DMS53 treated with DMSO at 0.1 percent for 48 hours (cell line): ENCODE measurements at regions not wholly inside any gene's neighbourhood (a gene's known extent, or its start where the extent isn't known, plus 50 kb on each side); places are given as distances from the start of the nearest gene placed in this dataset.

ENCODE experiments used
- DNase-seq: peaks from one replicate; lab custom pipeline; 2025; ENCODE audit not compliant: unreplicated experiment; lab: John Stamatoyannopoulos, UW

DNA sequence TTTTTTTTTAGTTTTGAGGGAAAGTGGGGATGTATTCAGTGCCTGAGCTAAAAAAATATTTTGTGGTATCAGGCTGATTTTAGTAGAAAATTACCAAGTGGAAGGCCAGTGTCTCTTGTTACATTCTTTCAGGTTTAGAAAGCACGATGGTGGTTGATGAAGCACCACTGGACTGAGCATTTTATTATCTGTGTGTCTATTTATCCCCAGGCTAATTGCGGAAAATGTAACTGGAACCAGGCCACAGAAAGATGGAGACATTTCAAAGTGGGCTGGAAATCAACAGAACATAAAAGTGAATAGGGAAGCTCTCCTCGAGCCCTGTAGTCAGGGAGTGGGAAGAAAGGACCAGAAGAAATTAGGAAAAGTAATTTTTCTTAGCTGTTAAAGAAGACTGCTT lies 261.0 kb downstream of the STK31 start:
- no peak for DNase-seq

DNA sequence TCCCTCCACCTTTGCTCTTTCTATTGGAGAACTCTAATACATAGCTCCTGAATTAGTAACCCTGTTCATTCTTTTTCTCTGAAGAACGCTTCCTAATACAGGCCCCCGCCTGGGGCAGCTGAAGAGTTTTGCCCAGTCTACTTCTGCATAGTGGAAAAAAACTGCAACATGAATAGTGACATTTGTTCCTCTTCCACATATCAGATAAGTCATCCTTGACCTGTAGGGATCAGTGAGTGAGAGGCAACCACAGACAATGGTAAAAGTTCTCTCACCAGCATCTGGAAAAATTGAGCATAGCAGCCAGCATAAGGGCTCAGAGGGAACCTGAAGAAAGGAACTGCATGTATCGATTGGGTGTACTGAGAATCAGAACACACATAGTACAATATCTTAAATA lies 262.0 kb downstream of the STK31 start:
- no peak for DNase-seq

DNA sequence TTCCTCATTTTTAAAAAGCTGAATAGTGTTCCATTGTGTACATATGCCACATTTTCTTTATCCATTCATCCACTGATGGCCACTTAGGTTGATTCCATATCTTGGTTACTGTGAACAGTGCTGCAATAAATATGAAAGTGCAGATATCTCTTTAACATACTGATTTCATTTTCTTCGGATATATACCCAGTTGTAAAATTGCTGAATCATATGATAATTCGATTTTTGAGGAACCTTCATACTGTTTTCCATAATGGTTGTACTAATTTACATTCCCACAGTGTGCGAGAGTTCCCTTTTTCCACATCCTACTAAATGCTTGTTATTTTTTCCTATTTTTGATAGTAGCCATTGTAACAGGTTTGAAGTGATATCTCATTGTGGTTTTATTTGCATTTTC lies 263.2 kb downstream of the STK31 start:
- DNase-seq: no peak

DNA sequence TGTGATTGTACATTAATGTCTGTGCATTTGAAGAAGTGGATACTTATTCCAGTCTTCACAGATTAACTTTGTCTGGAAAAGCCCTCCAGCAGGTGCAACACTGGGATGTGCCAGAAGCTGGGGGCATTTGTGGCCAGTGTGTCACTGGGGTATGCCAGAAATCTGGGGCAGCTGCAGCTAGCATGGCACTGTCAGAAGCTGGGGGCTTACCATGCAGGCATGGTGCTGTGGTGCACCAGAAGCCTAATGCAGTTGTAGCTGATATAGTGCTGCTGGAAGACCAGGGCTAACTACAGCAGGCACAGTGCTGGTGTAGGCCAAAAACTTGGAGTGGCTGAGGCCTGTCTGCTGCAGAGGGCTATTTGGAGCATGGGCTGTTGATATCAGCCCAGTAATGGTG lies 270.1 kb downstream of the STK31 start:
- DNase-seq: no peak

DNA sequence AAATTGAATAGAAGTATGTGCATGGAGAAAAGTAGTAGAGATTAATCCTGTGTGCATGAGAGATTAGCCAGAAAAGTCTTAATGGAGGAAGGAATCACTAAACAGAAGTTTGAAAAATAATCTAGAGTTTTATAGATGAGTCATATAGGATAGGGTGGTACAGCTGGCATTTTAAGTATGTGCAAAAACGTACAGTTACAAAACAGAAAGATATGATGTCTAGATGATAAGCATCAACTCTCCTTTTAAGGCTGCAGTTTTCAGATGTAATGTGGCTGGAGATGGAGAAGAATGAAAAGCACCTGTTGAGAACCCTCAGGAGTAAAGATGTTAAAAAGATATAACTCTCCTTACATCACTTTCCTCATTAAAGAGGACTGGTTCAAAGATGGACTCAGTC lies 271.3 kb downstream of the STK31 start:
- DNase-seq: no peak

DNA sequence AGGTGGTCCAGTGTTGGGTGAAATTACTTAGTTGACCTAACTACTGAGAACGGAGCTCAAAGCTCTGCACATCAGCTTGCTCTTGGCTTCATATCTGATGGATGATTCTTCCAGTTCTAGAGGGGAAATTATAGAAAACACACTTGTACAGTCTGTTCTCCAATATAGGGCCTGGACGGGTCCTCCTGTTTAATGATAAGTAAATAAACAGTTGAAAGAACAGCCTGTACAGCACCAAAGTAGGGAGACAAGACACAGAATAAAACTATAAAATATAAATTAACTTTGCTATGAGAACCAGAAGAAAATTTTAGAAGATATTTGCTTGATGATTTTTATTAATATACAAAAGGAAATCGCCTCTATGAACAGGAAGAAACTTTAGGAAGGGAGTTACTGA lies 271.7 kb downstream of the STK31 start:
- DNase-seq: no peak

DNA sequence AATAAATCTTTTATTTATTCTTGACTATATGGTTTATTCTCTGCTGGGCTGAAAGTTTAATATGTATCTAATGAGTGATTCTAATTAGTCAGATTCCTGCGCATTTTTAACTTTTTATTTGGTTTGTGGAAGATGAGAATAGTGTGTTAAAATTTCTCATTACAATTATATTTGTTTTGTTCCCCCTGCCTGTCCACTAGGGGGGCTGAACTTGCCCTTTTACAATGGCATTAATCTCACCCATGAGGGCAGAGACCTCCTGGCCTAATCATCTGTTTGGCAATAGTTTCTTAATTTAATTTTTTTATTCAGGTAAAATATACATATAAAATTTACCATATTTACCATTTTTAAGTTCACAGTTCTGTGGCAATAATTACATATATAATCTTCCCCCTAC lies 278.5 kb upstream of the NPY start:
- no peak for DNase-seq

DNA sequence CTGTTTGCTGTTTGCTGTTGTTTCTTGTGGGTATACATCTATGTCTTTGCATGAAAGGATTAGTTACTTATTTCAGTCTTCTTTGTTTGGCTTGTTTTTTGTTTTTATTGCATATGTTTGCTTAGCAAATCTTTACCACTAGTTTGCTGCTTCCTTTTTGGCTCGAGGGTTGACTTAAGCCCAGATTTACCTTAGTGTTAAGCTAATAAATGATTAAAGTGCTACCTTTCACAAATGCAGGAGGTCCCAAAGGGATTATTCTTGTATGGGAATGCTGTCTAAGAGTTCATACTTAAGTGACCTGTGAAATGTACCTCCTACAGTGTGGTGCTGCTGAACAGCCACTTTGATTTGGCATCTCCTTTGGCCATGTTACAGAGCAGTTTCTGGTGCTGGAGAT lies 273.5 kb upstream of the NPY start:
- DNase-seq: no peak

DNA sequence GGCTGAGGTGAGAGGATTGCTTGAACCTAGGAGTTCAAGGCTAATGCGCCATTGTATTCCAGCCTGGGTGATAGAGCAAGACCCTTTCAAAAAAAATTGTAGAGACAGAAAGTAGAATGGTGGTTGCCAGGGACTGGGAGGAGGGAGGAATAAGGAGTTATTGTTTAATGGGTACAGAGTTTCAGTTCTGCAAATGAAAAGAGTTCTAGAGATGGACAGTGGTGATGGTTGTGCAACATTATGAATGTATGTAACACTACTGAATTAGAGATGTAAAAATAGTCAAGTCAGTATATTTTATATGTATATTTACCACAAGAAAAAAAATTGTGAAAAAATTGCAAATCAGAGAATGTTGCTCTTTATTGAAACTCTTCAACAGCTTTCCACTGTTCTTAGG lies 266.5 kb upstream of the NPY start:
- DNase-seq: no peak

DNA sequence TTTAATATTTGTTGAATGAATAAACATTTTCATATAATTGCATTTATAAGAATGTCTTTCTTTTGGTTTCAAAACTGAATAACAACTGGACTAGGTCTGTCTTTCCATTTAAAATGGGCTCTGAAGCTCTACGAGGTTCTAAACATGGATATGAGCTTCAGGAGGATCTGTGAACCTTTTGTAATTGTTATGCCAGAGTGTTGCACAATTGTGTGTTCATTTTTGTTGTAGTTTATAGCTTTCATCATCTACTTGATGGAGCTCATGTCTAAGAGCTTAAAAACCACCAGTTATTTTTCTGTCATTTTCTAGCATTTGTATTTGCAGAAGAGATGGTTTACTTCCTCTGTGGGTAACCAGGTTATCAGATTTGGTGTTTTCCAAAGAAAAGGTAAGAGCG lies 265.7 kb upstream of the NPY start:
- no peak for DNase-seq

DNA sequence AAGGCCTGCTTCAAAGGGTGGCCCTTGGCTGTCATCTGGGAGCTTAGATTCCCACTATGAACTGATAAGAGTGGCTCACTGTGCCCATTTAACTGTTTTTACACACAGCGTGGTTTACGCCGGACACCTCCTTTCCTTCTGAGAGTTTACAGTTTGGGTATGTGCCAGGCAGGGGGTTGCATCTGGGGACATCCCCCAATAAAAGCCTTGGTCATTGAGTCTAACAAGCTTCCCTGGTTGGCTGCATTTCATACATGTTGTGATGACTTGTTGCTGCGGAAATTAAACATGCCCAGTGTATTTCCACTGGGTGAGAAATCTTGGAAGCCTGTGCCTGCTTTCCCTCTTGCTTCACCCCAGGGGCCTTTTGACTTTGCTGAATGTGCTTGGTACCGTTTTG lies 264.1 kb upstream of the NPY start:
- DNase-seq: no peak

DNA sequence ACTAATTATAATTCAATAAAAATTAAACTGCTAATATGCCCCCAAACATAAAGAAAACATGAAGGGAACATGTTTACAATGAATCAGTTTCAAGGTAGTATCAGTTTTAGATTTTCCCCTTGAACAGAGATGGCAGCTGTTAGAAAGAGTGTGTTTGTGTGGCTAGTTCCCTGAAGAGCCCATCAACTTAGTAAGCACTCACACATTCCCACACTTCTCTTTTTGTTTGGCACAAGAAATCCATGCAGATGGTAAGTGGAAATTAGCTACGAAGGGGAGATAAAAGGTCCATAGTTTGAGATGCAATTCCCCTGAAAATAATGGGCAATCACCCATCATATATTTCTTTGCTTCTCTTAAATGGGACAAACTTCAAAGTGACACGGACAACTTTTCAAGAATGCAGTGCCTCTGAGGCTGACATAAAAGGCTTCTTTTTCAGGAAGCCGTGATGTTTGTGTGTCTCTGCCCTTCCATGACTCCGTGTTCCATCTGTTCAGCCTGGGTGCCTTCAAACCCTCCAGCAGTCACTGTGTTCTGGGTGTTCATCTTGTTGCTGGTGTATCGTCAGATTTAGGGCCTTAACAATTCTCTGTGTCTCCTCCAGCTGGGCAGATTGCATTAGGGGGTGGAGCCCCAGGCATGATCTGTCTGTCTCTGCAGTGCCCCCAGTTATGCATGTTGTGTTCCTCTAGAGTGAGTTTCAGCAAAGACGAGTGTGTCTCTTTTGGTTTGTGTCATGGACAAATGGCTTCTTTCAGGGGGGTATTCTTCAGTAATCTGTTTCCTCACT lies 259.5 kb upstream of the NPY start:
- no peak for DNase-seq

DNA sequence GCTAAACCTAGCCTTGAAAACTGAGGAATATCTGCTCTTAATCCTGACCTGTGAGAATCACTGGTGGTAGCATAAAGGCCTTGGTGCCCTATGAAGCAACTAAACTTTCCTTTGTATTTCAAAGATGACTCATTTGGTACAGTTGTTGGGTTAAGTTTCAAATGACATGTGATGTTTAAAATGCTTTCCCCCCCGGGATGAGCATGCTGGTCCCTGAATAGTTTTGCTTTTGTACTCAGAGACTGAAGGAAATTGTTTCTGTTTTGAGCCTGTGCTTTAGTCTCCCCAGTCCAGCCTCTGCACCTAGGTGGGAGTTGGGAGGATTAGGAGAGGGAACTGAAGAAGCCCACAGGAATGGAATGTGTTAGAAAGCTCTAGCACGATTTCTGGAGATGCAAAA lies 258.9 kb upstream of the NPY start:
- DNase-seq: no peak

DNA sequence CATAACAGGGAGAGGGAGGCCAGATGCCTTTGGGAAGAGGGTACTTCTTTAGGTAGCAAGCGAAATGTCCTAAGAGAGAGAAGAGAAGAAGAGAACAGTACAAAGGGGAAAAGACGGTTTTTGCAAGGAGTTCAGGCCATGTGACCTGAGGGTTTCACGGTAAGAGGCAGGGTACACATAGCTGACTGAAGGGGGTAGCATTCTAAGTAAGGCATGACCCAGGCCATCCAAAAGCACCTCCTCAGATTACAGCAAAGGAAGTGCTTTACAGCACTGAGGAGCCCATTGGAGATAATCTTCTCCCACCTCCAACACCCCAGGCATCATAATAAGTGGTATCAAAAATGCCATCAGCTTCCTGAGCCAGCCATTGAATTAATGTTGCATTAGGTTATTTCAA lies 258.2 kb upstream of the NPY start:
- no peak for DNase-seq

DNA sequence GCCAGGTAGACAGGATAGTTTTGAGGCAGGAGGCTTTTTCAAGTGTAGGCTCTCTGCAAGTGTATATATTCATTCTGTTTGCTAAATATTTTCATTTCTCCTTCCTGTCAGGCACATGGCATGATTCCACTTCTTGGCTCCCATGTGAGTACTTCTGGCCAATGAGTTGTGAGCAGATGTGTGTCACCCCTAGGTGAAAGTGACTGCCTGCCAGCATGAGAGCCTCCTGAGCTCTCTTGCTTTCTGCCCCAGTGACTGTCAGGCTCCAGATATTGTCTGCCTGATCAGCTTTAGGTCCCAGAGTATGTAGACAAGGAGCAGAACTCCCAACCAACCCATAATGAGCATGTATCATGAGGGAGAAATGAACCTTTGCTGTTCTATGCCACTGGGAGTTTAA lies 257.6 kb upstream of the NPY start:
- DNase-seq: no peak

DNA sequence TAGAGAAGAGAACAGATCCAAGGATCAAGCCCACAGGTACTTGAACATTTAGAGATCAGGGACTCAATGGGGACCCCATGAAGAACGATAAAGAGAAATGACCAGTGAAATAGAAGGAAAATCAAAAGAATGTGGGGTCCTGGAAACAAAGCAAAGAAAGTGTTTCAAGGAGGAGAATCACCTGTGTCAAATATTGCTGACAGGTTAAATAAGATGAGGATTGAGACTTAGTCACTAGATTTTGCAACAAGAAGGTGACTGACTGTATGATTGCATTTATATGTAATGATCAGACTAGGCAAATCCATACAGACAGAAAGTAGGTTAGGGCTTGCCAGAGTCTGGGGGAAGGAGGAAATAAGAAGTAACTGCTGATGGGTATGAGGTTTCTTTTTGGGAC lies 254.9 kb upstream of the NPY start:
- DNase-seq: no peak

DNA sequence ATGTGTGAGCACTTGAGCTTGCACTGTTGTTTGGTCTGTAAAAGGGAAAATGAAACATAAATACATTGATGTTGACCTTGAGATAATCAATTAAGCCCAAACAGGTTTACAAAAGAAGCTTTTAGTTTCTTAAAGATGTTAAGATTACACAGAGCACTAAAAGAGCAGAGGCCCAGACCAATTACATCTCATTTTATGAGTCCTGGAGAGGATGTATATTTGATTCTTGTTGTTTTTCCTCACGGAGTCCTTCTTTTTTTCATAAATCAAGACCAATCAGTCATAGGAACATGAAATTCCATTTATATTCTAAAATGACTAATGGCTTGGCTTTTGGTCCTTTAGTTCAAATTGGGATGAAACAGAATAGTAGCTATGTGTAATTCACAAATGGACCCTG lies 249.7 kb upstream of the NPY start:
- no peak for DNase-seq

DNA sequence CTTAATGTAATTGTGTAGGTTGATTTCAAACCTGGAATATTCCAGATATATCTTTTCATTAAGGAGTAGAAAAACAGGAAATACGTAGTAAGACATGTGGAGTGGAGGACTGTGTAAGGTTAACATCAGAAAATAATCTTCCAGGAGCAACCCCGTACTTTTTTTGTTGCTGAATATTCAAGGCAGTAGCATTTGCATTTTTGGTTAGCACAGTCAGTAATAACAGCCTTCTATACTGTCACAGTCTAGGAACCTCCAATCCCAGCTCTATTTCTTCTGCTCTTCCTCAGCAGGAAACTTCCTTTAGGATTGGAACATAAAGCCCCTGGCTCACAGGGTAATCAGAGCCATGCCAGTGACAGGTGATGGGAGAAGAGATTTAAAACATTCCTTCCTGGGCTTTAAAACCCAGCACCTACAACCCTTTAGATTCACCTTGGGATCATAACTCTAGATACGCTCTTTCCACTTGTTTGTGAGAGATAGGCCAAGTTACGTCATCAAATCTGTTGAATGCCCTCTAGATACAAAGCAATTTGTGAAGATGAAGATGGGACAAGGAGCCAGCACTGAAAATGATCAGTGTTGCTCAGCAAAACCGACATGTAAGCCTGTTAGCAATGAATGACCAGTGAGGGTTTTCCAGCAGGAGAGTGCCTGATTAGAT lies 248.5 kb upstream of the NPY start:
- no peak for DNase-seq

DNA sequence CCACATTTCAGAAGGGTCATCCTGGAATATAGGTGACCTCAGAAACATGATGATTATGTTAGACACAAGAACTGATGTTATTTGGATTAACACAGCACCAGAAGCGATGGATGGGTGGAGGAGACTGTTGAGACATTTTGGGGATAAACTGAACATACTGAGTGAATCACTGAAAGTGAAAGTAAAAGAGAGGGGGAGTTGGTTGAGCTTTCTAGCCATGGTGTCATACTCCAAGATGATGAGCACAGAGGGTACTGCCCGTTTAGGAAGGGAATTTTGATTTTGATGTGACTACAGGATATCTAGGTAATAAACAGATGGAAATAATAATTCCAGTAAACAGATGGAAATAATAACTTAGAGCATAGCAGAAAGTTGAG lies 248.0 kb upstream of the NPY start:
- DNase-seq: no peak

DNA sequence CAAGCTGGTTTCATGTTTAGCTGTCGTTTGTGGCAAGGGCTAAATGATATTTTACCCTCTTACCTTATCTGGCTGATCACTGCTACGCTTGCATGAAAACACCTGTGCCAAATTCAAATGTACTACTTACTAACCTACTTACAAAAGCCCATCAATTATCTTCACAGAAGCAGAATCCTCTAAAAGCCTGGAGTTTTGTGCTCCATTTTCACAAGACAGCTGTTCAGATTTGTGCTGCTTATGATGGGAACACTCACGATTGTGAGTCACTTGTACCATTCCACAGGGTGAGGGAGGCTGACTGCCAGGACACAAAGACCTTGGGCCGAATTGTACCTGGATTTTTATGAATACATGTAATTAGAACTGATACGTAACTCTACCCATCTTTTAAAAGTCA lies 245.0 kb upstream of the NPY start:
- no peak for DNase-seq

DNA sequence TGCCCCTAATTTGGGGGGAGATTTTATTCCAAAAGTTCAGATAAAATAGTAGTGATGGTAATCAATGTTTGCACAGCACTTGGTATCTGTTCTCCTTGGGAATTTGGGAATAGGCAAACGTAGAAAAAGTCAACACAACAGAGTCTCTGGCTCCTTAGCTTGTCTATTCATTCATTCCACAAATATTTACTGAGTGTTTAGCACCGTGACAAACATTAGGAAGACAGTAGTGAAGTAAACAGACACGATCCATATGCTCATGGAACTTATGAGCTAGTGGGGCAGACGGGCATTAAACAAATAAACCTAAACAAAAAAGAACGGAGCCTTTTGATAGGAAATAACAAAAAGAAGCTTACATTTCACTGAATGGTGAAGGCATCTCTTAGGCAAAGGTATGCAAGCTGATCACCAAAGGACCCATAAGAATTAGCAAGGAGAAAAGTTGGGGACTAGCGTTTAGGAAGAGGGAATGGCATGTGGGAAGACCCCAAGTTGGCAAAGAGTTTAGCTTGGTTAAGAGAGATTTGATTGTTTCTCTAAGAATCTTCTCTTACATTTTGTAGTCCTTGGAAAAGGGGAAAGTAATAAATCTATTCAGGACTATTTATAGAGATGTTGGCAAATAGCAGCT lies 243.9 kb upstream of the NPY start:
- DNase-seq: peak; percentile 61

DNA sequence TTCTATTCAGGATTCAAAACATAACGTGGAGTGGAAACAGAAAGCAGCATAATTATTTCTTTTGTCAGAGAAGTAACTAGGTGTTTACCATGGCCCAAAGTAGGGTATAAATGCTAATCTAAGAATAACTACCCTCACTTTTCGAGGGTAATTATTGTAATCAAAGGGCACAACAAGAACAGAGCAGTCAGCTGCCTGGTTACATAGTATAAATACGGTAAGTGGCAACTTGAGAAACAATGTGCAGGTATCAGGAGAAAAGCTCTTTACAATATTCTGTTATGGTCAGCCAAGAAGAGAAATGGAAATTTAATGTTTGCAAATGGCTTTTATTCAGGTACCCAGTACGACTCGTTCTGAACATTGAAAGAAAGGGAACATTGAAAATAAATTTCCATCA lies 242.0 kb upstream of the NPY start:
- no peak for DNase-seq

DNA sequence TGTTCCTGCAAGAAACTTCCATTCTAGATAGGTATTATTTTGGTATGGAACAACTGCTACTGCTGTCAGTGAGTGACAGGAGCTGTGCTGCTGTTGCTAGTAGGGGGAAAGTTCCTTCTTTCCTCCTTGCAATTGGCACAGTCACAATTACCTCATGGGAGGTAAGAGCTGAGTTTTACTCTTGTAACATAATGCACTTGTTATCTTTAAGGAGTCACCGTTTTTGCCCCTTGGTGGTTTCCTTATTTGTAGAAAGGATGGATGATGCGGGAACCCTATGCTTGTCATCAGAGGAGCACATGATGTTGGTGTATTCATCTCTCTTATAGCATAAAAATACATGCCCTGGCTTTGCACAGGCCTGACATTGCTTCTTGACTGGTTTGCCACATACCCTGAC lies 234.7 kb upstream of the NPY start:
- DNase-seq: no peak
